ENCODE measurements at regions not wholly inside any gene's neighbourhood (a gene's known extent, or its start where the extent isn't known, plus 50 kb on each side); places are given as distances from the start of the nearest gene placed in this dataset.

DNA sequence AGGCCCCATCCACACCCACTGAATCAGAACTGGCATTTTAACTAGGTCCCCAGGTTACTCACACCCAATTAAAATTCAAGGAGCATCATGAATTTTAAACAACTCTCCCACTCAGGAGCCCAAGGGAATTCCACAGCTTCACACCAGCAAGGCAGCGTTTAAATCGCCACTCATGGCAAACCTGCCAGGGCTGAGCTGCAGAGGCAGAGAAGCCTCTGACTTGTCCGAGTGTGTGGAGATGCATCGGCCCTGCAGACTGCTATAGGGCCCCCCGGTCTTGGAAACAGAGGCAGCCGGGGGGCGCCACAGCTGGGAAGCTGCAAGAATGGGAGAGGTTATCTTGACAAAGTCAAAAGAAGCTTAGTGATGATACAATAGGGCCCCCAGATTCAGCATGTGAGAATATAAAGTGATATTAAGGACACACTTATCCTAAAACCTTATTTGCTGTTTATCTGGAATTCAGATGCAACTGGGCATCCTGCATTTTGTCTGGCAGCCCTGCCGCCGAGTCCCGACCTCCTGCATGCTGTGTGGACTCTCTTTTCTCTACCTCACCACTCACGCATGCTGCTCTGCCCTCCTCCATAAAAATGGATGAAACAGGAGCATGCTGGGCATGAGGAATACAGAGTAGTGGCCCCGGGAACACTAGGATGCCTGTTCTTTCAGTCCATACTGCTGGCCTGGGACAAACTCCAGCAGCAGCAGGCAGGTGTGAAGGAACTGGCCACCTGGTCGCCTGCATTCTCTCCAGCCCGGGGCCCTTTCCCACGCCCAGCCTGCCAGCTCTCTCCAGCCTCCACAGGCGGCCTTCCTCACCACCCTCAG, 126.1 kb downstream of the PXDC1 start:
- Histone ChIP-seq H3K4me3 (no peak overlapping the region), H3K4me1 (peaks cover 0 to 6% (median 2%) of the 10 kb centered on the region in 6 donors), H3K9me3 (no peaks in the 10 kb centered on the region), H3K27me3 (replicated peaks in 1 of 7) (peaks cover 0 to 64% (median 0%) of the 10 kb centered on the region in 7 donors), H3K27ac (no peak overlapping the region), H3K36me3 (no peaks in the 10 kb centered on the region)
- 84 to 89% (median 86%) methylated on average over 15 to 16 of the region's 16 CpGs for WGBS, 5 donors
- no peak for TF ChIP-seq POLR2AphosphoS5 (IDR thresholded peaks at IDR 0.05)
- TF ChIP-seq POLR2A (IDR thresholded peaks at IDR 0.05) = no peak
- TF ChIP-seq, protein P1, sequence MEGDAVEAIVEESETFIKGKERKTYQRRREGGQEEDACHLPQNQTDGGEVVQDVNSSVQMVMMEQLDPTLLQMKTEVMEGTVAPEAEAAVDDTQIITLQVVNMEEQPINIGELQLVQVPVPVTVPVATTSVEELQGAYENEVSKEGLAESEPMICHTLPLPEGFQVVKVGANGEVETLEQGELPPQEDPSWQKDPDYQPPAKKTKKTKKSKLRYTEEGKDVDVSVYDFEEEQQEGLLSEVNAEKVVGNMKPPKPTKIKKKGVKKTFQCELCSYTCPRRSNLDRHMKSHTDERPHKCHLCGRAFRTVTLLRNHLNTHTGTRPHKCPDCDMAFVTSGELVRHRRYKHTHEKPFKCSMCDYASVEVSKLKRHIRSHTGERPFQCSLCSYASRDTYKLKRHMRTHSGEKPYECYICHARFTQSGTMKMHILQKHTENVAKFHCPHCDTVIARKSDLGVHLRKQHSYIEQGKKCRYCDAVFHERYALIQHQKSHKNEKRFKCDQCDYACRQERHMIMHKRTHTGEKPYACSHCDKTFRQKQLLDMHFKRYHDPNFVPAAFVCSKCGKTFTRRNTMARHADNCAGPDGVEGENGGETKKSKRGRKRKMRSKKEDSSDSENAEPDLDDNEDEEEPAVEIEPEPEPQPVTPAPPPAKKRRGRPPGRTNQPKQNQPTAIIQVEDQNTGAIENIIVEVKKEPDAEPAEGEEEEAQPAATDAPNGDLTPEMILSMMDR (IDR thresholded peaks at IDR 0.05 in 8 of 11, conservative IDR thresholded peaks at IDR 0.05 in 3 of 11) = no peak
- peak; percentile 54 for DNase-seq
- intact Hi-C loops (cut with DNase I; ENCODE audit: low total_unique reads) = no loop called here

DNA sequence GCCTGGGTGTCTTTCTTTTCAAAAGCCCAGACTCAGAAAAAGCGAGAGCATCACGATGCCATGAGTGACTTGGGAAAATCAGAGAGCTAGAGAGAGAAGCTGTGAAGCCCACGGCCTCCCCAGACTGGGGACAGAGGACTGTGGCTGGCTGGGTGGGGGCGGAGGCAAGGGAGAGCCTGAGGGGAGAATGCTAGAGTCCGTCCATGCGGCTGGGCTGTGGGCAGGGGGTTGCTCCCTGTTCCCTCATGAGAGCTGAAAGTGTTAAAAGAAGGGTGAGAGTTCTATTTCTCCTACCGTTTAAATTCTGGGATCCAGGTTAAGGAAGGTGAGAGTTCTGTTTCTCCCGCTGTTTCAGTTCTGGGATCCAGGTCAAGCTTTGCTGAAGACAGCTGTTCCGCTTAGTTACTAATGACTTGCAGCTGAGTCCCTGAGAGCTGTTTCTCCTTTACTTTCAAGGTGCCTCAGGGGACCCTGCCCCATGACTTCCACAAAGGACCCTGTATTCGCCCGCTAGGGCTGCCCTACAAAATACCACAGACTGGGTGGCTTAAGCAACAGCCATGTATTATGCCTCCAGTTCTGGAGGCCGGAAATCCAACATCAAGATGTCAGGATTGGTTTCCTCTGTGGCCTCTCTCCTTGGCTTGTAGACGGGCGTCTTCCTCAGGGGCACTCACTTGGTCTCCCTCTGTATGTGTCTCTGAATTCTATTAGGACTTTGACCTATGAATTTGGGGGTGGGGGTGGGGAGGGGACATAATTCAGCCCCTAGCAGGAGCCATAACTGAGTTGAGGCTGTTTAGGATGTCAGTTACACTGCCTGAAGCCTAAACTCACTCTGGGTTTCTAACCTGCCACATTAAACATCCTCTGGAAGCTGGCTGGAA, 127.0 kb downstream of the PXDC1 start:
- Histone ChIP-seq H3K9me3 (no peaks in the 10 kb centered on the region), H3K4me1 (peaks cover 0 to 6% (median 0%) of the 10 kb centered on the region in 6 donors), H3K36me3 (no peaks in the 10 kb centered on the region), H3K27ac (no peak overlapping the region), H3K27me3 (replicated peaks in 1 of 7) (peaks cover 0 to 64% (median 0%) of the 10 kb centered on the region in 7 donors), H3K4me3 (no peak overlapping the region)
- 76 to 83% (median 79%) methylated on average over 14 of the region's 14 CpGs for WGBS, 5 donors
- no peak for TF ChIP-seq POLR2A (IDR thresholded peaks at IDR 0.05)
- TF ChIP-seq, protein P1 (IDR thresholded peaks at IDR 0.05 in 8 of 11, conservative IDR thresholded peaks at IDR 0.05 in 3 of 11) = no peak
- TF ChIP-seq POLR2AphosphoS5 (IDR thresholded peaks at IDR 0.05) = no peak
- intact Hi-C loops (cut with DNase I; ENCODE audit: low total_unique reads) = no loop called here
- DNase-seq = peak; percentile 54

DNA sequence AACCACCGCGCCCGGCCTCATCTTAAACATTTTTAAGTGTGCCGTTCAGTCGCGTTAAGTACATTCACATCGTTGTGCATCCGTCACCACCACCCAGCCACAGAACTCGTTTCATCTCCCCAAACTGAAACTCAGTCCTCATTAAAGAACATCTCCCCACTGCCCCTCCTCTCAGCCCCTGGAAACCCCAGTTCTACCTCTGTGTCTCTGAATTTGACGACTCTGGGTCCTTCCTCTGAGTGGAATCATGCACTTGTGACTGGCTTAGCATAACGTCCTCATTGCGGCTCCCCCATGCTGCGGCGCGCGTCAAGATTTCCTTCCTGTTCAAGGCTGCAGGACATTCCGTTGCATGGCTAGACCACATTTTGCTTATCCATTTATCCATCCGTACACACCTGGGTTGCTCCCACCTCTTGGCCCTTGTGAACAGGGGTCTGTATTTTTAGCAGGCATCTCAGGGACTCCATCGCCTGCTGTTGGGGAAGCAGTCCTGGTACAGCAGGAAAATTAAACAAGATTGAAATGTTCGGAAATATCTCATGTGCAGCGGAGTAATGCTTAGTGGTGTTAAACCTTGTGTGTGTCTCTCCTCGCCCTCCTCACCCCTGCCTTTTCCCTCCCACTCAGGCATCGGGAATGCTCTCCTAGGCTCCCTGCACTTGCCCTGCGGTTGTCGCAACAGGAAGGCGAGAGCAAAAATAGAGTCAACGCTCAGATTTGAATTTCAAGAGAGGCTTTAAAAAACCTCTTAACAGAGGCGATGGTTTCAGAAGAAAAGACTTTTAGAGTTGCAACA, 127.9 kb downstream of the PXDC1 start:
- Histone ChIP-seq H3K27me3 (replicated peaks in 1 of 7) (peaks cover 0 to 61% (median 0%) of the 10 kb centered on the region in 7 donors), H3K27ac (no peak overlapping the region), H3K9me3 (no peaks in the 10 kb centered on the region), H3K4me1 (peaks cover 0 to 6% (median 0%) of the 10 kb centered on the region in 6 donors), H3K36me3 (no peaks in the 10 kb centered on the region), H3K4me3 (no peak overlapping the region)
- no peak for TF ChIP-seq POLR2A (IDR thresholded peaks at IDR 0.05)
- TF ChIP-seq, protein P1 (IDR thresholded peaks at IDR 0.05 in 8 of 11, conservative IDR thresholded peaks at IDR 0.05 in 3 of 11) = no peak
- no peak for TF ChIP-seq POLR2AphosphoS5 (IDR thresholded peaks at IDR 0.05)
- intact Hi-C loops (cut with DNase I; ENCODE audit: low total_unique reads) = no loop called here
- peak; percentile 33 for DNase-seq
- WGBS, 5 donors = 50 to 64% (median 54%) methylated on average over 28 of the region's 28 CpGs

Measured in spleen (tissue), 11 donors.